AG04449 (cell line): ENCODE measurements at regions not wholly inside any gene's neighbourhood (a gene's known extent, or its start where the extent isn't known, plus 50 kb on each side); places are given as distances from the start of the nearest gene placed in this dataset.
"Not testable (repeated sequence)": the region's sequence is repeated elsewhere in the genome, so short reads cannot be mapped to it uniquely, and the experiment has no call there.

Experiments used
- CTCF ChIA-PET: fragments of 350-600 bp; formaldehyde crosslinking; extraction: SDS; loops from one replicate; lab custom pipeline; 2021; ENCODE audit warnings: antibody characterized with exemption; lab: Yijun Ruan, JAX
- POLR2A ChIA-PET: fragments of 400-600, 350-600 bp; formaldehyde crosslinking; extraction: SDS; loops from one replicate; lab custom pipeline; 2020; ENCODE audit warnings: antibody characterized with exemption, inconsistent platforms; lab: Yijun Ruan, JAX
- DNase-seq: peaks from one replicate; pipeline ENCODE4 v3.0.0-alpha.2; 2010; ENCODE audit warnings: low read depth, low spot score
- H3K4me3 ChIP-seq: 2 replicates; pipeline ENCODE4 v1.5.1; 2011; ENCODE audit warnings: low read depth, mild to moderate bottlenecking, control low read depth, low read length
- TF ChIP-seq, protein P1 (sequence below): IDR thresholded peaks from one replicate; pipeline ENCODE4 v1.5.1; 2011; ENCODE audit warnings: mild to moderate bottlenecking, moderate library complexity, low read length, control low read depth, inconsistent platforms; ENCODE audit not compliant: insufficient read depth; ENCODE audit errors: missing control alignments

DNA sequence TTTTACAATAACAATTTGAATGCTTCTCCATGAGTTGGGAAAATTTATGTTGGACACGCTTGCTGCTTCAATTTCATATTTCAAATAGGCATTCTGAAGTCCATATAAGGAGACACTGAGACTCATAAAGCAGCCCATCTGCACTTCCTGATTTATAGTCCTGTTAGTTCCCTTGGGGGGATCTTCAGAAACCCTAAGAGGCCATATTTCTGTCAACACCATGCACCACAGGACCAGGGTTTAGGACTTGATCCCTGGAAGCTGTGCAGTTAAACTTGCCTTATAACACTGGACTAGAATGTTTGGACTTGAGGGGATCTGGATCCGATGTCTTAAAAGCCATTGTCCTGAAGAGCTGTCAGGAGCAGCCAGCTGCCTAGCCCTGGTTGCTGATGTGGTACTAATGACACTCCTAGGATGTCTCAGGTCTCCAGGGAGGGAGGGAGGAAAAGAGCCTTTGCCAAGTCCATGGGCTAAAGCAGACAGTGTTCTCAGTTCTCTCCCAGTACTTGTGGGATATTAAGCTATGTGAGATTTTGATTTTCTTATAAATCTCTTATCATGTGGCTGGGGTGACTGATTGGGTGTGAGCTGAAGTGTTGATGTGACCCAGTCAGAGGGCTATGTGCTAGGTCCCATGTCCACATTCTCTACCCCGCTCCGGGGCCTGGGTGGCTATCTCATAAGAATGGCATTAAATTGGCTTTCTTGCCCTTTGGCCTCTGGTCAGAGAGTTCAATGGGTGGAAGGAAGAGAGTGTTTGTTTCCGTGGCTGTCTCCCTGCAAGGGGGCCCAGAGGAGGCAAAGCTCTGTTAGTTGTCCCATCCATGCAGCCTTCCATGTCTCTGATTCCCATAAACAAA, 399.8 kb downstream of the OSTF1 start:
- ChIA-PET CTCF (no interaction called here), POLR2A (interaction anchor here (0.7 kb wide), 1 partner anchor 1939 kb away, joined by 3 read pairs; no protein-coding TSS in a partner anchor)
- no peak for DNase-seq
- no peak overlapping the region for H3K4me3 ChIP-seq
- TF ChIP-seq, protein P1, sequence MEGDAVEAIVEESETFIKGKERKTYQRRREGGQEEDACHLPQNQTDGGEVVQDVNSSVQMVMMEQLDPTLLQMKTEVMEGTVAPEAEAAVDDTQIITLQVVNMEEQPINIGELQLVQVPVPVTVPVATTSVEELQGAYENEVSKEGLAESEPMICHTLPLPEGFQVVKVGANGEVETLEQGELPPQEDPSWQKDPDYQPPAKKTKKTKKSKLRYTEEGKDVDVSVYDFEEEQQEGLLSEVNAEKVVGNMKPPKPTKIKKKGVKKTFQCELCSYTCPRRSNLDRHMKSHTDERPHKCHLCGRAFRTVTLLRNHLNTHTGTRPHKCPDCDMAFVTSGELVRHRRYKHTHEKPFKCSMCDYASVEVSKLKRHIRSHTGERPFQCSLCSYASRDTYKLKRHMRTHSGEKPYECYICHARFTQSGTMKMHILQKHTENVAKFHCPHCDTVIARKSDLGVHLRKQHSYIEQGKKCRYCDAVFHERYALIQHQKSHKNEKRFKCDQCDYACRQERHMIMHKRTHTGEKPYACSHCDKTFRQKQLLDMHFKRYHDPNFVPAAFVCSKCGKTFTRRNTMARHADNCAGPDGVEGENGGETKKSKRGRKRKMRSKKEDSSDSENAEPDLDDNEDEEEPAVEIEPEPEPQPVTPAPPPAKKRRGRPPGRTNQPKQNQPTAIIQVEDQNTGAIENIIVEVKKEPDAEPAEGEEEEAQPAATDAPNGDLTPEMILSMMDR = no peak

DNA sequence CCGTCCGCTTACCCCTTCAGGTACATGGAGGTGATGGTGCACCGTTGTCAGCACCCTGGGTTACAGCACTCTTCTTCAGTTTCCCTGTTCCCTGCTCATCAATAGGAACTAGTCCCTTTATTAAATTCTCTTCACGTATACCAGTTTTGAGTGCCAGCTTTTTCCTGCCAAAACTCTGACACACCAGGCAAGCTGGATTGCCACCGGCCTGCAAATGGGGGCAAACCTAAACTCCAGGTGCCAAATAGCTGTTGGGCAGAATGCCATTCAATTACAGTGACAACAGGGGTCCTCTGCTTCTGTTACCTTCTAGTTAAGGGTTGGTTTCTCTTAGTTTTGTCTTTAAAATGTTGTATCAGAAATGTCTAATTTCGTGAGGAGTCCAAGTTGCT, 400.4 kb downstream of the OSTF1 start:
- CTCF ChIA-PET = no interaction called here
- DNase-seq = no peak
- TF ChIP-seq, protein P1 = no peak
- H3K4me3 ChIP-seq = no peak overlapping the region
- POLR2A ChIA-PET = no interaction called here

DNA sequence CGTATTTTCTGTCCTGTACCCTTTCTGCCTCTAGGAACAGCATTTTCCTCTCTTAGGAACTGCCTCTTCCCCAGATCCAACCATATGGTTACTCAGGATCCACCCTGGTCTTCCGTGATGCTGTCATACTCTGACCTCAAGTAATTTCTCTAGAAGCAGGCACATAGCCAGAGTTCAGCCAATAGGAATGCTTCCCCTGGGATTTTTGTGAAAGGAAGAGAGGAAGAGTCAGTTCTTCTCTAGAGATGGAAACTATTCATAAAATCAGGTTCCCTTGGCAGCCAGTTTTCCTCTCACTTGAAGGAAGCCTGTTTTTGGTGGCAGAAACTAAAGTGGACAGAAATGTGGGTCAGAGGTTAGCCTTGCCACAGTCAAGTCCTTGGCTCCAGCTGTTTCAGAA, 400.1 kb upstream of the PCSK5 start:
- TF ChIP-seq, protein P1 = no peak
- no peak for DNase-seq
- ChIA-PET POLR2A (no interaction called here), CTCF (no interaction called here)
- H3K4me3 ChIP-seq = no peak overlapping the region

DNA sequence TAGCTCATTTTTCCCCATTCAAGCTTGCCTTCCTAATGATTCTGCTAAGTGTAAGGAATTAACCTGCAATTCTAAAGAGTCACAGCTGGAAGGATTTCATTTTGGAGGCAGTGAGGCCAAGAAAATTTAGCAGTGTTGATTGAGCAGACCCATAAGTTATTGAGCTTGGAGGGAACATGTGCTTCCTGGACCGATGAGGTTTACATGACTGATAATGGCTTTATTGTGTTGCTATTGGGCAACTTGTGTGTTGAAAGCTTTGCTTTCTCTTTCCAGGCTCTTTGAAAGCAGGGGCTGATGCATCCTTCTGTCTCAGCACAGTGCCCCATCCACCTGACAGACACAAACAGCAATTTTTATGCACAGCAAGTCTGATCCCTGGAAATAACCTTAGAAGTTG, 398.9 kb upstream of the PCSK5 start:
- TF ChIP-seq, protein P1 = no peak
- ChIA-PET CTCF (no interaction called here), POLR2A (no interaction called here)
- DNase-seq = no peak
- no peak overlapping the region for H3K4me3 ChIP-seq

DNA sequence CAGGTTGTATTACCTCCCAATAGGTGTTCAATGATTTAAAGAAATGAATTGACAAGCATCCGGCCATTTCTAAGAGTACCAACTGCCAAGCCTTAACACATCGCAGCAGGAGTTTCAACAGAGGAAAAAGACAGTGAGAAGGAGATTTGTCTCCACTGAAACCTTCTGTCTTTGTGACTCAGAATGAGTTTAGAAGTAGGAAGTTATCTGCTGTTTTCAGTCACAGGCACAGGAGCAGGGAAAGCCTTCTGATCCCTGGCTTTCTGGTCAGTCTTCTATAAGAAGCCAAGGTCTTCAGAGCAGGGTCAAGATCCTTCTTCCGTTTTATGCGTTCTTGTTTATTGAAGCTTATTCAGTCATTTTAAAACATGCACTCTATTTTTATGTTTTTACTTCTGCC, 390.7 kb upstream of the PCSK5 start:
- TF ChIP-seq, protein P1 = no peak
- POLR2A ChIA-PET = no interaction called here
- no peak for DNase-seq
- H3K4me3 ChIP-seq = no peak overlapping the region
- CTCF ChIA-PET = no interaction called here

DNA sequence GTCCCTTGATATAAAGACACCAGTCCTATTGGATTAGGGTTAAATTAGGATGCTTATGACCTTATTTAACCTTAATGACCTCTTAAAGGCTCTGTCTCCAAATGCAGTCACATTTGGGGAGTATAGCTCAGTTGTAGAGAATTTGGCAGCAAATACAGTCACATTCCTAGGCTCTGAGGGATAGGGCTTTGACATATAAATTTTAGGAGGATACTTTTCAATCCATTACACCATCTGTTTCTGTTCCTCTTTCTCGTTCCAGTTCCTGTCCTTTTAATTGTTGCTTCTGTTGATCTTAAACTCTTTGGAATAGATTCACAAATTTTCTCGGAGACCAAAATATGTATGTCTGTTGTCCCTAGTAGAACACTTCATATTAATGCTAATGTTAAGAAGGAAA, 390.0 kb upstream of the PCSK5 start:
- ChIA-PET POLR2A (no interaction called here), CTCF (no interaction called here)
- TF ChIP-seq, protein P1 = no peak
- DNase-seq = no peak
- H3K4me3 ChIP-seq = no peak overlapping the region

DNA sequence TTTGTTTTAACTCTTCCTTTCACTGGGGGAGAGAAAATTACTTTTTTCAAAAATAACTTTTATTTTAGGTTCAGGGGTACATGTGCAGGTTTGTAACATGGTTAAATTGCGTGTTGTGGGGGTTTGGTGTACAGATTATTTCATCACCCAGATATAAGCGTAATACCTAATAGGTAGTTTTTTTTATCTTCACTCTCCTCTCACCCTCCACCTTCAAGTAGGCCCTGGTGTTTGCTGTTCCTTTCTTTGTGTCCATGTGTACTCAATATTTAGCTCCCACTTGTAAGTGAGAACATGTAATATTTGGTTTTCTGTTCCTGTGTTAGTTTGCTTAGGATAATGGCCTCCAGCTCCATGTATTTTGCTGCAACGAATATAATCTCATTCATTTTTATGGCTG, 389.5 kb upstream of the PCSK5 start:
- POLR2A ChIA-PET, H3K4me3 ChIP-seq, CTCF ChIA-PET, DNase-seq: not testable (repeated sequence)
